ENCODE measurements at regions not wholly inside any gene's neighbourhood (a gene's known extent, or its start where the extent isn't known, plus 50 kb on each side); places are given as distances from the start of the nearest gene placed in this dataset.

DNA sequence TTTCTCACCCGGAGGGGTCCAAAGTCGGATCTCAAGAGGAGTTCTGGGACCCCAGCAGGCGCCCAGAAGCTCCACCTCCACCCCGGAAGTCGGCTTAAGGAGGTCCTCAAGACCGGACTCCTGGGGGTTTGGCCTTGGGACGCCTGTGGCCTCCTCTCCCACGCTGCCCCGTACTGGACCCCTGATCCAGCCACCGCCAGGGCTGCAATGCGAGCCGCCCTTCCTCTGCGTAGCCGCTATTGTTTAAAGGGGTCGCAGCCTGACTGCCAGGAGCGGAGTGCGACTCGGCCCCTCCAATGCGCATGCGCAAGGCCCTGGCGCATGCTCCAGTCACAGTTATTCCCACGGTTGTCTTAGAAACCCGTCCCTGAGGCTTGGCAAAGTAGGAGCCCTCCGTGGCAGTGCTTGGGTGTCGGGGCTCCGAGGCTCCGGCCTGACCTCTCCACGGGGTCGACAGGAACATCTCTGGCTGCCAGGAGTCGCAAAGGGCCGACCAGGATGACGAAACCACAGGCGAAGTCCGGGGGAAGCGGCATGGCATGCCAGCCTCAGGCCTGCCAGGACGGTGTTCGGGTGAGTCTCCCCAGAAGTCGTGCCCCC lies 719.0 kb downstream of the KCNJ18 start:
- TF ChIP-seq, protein P1, sequence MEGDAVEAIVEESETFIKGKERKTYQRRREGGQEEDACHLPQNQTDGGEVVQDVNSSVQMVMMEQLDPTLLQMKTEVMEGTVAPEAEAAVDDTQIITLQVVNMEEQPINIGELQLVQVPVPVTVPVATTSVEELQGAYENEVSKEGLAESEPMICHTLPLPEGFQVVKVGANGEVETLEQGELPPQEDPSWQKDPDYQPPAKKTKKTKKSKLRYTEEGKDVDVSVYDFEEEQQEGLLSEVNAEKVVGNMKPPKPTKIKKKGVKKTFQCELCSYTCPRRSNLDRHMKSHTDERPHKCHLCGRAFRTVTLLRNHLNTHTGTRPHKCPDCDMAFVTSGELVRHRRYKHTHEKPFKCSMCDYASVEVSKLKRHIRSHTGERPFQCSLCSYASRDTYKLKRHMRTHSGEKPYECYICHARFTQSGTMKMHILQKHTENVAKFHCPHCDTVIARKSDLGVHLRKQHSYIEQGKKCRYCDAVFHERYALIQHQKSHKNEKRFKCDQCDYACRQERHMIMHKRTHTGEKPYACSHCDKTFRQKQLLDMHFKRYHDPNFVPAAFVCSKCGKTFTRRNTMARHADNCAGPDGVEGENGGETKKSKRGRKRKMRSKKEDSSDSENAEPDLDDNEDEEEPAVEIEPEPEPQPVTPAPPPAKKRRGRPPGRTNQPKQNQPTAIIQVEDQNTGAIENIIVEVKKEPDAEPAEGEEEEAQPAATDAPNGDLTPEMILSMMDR (IDR thresholded peaks at IDR 0.05) = no peak
- TF ChIP-seq POLR2A (IDR thresholded peaks at IDR 0.05) = no peak

Data from testis (tissue), 2 donors.